Transverse colon (tissue), 4 donors: ENCODE measurements at regions not wholly inside any gene's neighbourhood (a gene's known extent, or its start where the extent isn't known, plus 50 kb on each side); places are given as distances from the start of the nearest gene placed in this dataset.

Experiments used
- DNase-seq: peaks from one replicate; pipeline ENCODE4 v3.0.0-alpha.2; 2019
- H3K27ac ChIP-seq, 4 donors: fragments of 200-600 bp; sonication (generic); 2 replicates each; pipeline ENCODE4 v1.5.1; 2016 to 2018; ENCODE audit warnings: inconsistent platforms in 4 of 4
- H3K27me3 ChIP-seq: fragments of 200-600 bp; sonication (generic); 2 replicates; pipeline ENCODE4 v1.5.1; 2017; ENCODE audit warnings: inconsistent platforms
- H3K36me3 ChIP-seq, 4 donors: fragments of 200-600 bp; sonication (generic); 2 replicates each; pipeline ENCODE4 v1.5.1; 2017 to 2019; ENCODE audit warnings: inconsistent platforms in 4 of 4
- H3K4me1 ChIP-seq, 4 donors: fragments of 200-600 bp; sonication (generic); 2 replicates each; pipeline ENCODE4 v1.5.1; 2017 to 2020; ENCODE audit warnings: inconsistent platforms in 4 of 4
- H3K4me3 ChIP-seq, 4 donors: fragments of 200-600 bp; sonication (generic); 1 replicate in 1 of 4; 2 replicates in 3 of 4; pipeline versions ENCODE4 v1.5.1 to v1.6.1; 2017 to 2019; ENCODE audit warnings: inconsistent platforms in 4 of 4
- H3K9me3 ChIP-seq, 2 donors: fragments of 200-600 bp; sonication (generic); 2 replicates each; pipeline ENCODE4 v1.5.1; 2017 to 2019; ENCODE audit warnings: inconsistent platforms in 2 of 2
- CTCF ChIP-seq, 5 experiments: fragments of 200-600 bp in 3 of 5; fragments of 450-650 bp in 2 of 5; sonication (generic) in 3 of 5; IDR thresholded peaks; 1 replicate in 2 of 5; 2 replicates in 3 of 5; pipeline ENCODE4 v1.5.1; 2016 to 2017; ENCODE audit warnings: antibody characterized with exemption in 5 of 5, inconsistent platforms in 3 of 5, mild to moderate bottlenecking in 2 of 5, moderate library complexity in 1 of 5
- EP300 ChIP-seq: sonication (generic); formaldehyde crosslinking; IDR thresholded peaks from one replicate; pipeline ENCODE4 v1.6.1; 2017; ENCODE audit warnings: antibody characterized with exemption, low read depth
- POLR2A ChIP-seq: fragments of 450-650 bp; IDR thresholded peaks from one replicate; pipeline ENCODE4 v1.6.1; 2016; ENCODE audit warnings: antibody characterized with exemption, mild to moderate bottlenecking, moderate library complexity
- POLR2AphosphoS5 ChIP-seq, 3 donors: sonication (generic); formaldehyde crosslinking; IDR thresholded peaks; one replicate each; pipeline ENCODE4 v1.6.1; 2016; ENCODE audit warnings: antibody characterized with exemption in 3 of 3
- WGBS, 2 donors: methylation state at CpG; one replicate each; pipeline ENCODE4 v1.1.5; 2018; ENCODE audit warnings: low coverage in 1 of 2; 5-methylcytosine and 5-hydroxymethylcytosine counted together
- in situ Hi-C, 4 donors: fragments of 200-750 bp; cut with MboI; loops; one replicate each; pipeline versions ENCODE4 v1.15.0 to v1.15.1; 2017; ENCODE audit warnings: low sequenced_read_pairs in 3 of 4, low pct_ligation_motif_present in 1 of 4, low pct_unique_long_range_greater_than_20kb in 1 of 4
- intact Hi-C: fragments of 100-400 bp; cut with DNase I; formaldehyde crosslinking; loops from one replicate; pipeline ENCODE4 v1.15.1; 2023; ENCODE audit warnings: low total_unique reads

- Histone ChIP-seq H3K27me3 (no peaks in the 10 kb centered on the region), H3K4me3 (no peak overlapping the region), H3K36me3 (no peaks in the 10 kb centered on the region), H3K4me1 (no peaks in the 10 kb centered on the region), H3K9me3 (no peaks in the 10 kb centered on the region), H3K27ac (no peak overlapping the region)
- DNase-seq, result no peak
- intact Hi-C loops, result no loop called here
- in situ Hi-C loops, result no loop called here
- WGBS, 2 donors, result 61% methylated on average over 3 of the region's 3 CpGs; no CpG with 5 or more reads in 1 of the 2 donors
- TF ChIP-seq POLR2A (no peak), EP300 (no peak), CTCF (IDR thresholded peaks at IDR 0.05) (no peak), POLR2AphosphoS5 (IDR thresholded peaks at IDR 0.05) (no peak)
Observed at GRCh38 chrX:10749113-10749512, 128.7 kb upstream of the MID1 start.

- no peak for DNase-seq
- no peak for TF ChIP-seq POLR2AphosphoS5 (IDR thresholded peaks at IDR 0.05)
- no peak for TF ChIP-seq POLR2A
- TF ChIP-seq CTCF (IDR thresholded peaks at IDR 0.05), result no peak
- TF ChIP-seq EP300, result no peak
- in situ Hi-C loops (no loop called here), intact Hi-C loops (no loop called here)
- no peak overlapping the region for H3K27ac ChIP-seq
- no peaks in the 10 kb centered on the region for H3K9me3 ChIP-seq
- H3K4me3 ChIP-seq, result no peak overlapping the region
- H3K27me3 ChIP-seq, result no peaks in the 10 kb centered on the region
- H3K4me1 ChIP-seq, result no peaks in the 10 kb centered on the region
- H3K36me3 ChIP-seq, result no peaks in the 10 kb centered on the region
- 62 to 89% methylated on average over 5 to 7 of the region's 7 CpGs for WGBS, 2 donors
Observed at GRCh38 chrX:10750581-10750980, 130.2 kb upstream of the MID1 start.

- in situ Hi-C loops, result no loop called here
- WGBS, 2 donors, result 80 to 90% methylated on average over 1 to 3 of the region's 3 CpGs
- TF ChIP-seq CTCF (IDR thresholded peaks at IDR 0.05), result no peak
- TF ChIP-seq EP300, result no peak
- no peak for TF ChIP-seq POLR2AphosphoS5 (IDR thresholded peaks at IDR 0.05)
- no peak for TF ChIP-seq POLR2A
Observed at GRCh38 chrX:10753116-10753515, 132.7 kb upstream of the MID1 start.

GRCh38 chrX:10754445-10754844, 134.1 kb upstream of the MID1 start:
- in situ Hi-C loops (no loop called here), intact Hi-C loops (no loop called here)
- 85% methylated on average over 6 of the region's 6 CpGs; no CpG with 5 or more reads in 1 of the 2 donors for WGBS, 2 donors
- no peaks in the 10 kb centered on the region for H3K9me3 ChIP-seq
- H3K4me3 ChIP-seq, result no peak overlapping the region
- no peak overlapping the region for H3K27ac ChIP-seq
- DNase-seq, result no peak
- H3K4me1 ChIP-seq, result no peaks in the 10 kb centered on the region
- no peaks in the 10 kb centered on the region for H3K27me3 ChIP-seq
- TF ChIP-seq POLR2AphosphoS5 (IDR thresholded peaks at IDR 0.05) (no peak), EP300 (no peak)
- H3K36me3 ChIP-seq, result no peaks in the 10 kb centered on the region

More at GRCh38 chrX:10753116-10753515, 132.7 kb upstream of the MID1 start:
- Histone ChIP-seq H3K4me3 (no peak overlapping the region), H3K27me3 (no peaks in the 10 kb centered on the region), H3K36me3 (no peaks in the 10 kb centered on the region), H3K9me3 (no peaks in the 10 kb centered on the region), H3K27ac (no peak overlapping the region), H3K4me1 (no peaks in the 10 kb centered on the region)
- DNase-seq, result no peak
- intact Hi-C loops, result no loop called here
